Natural killer cell (primary cell): ENCODE measurements at regions not wholly inside any gene's neighbourhood (a gene's known extent, or its start where the extent isn't known, plus 50 kb on each side); places are given as distances from the start of the nearest gene placed in this dataset.

Experiments
- ATAC-seq, 3 donors: fragments of 150-1000 bp in 2 of 3; fragments of 200-7000 bp in 1 of 3; cut with Tn5 transposase; 1 replicate in 1 of 3; 2 replicates in 2 of 3; pipeline ENCODE4 v1.10.0; 2021; ENCODE audit warnings: mild to moderate bottlenecking in 2 of 3, moderate library complexity in 2 of 3
- DNase-seq, 2 donors: peaks; one replicate each; pipeline versions ENCODE4 v3.0.0 to v3.0.0-alpha.2; 2013 to 2021; ENCODE audit warnings: mixed read lengths in 1 of 2
- H3K27ac ChIP-seq: one replicate; pipeline ENCODE4 v1.5.1; 2013; ENCODE audit warnings: mild to moderate bottlenecking, low read length
- H3K27me3 ChIP-seq: one replicate; pipeline ENCODE4 v1.6.1; 2013; ENCODE audit warnings: low read length; ENCODE audit not compliant: control insufficient read depth, insufficient read depth
- H3K36me3 ChIP-seq: one replicate; pipeline ENCODE4 v1.6.1; 2013; ENCODE audit warnings: low read length; ENCODE audit not compliant: control insufficient read depth, insufficient read depth
- H3K4me1 ChIP-seq: one replicate; pipeline ENCODE4 v1.6.1; 2013; ENCODE audit warnings: low read length; ENCODE audit not compliant: control insufficient read depth, insufficient read depth
- H3K4me3 ChIP-seq: one replicate; pipeline ENCODE4 v1.5.1; 2013; ENCODE audit warnings: low read length
- H3K9me3 ChIP-seq: one replicate; pipeline ENCODE4 v1.6.1; 2013; ENCODE audit warnings: low read length; ENCODE audit not compliant: control insufficient read depth, insufficient read depth
- H3K27ac Mint-ChIP-seq, 2 donors: one replicate each; pipeline ENCODE4 v1.8.0; 2022; ENCODE audit warnings: mild to moderate bottlenecking in 2 of 2, mixed read lengths in 2 of 2, moderate library complexity in 1 of 2
- H3K27me3 Mint-ChIP-seq, 2 donors: one replicate each; pipeline ENCODE4 v1.8.0; 2022; ENCODE audit warnings: low read depth in 2 of 2, mixed read lengths in 2 of 2
- H3K36me3 Mint-ChIP-seq: one replicate; pipeline ENCODE4 v1.8.0; 2022; ENCODE audit warnings: mixed read lengths
- H3K4me1 Mint-ChIP-seq, 2 donors: one replicate each; pipeline ENCODE4 v1.8.0; 2022; ENCODE audit warnings: mixed read lengths in 2 of 2
- H3K4me3 Mint-ChIP-seq: one replicate; pipeline ENCODE4 v1.8.0; 2022; ENCODE audit warnings: mild to moderate bottlenecking, moderate library complexity, mixed read lengths
- H3K9me3 Mint-ChIP-seq, 2 donors: one replicate each; pipeline ENCODE4 v1.8.0; 2022; ENCODE audit warnings: mixed read lengths in 2 of 2
- CTCF ChIP-seq: fragments of 200-600 bp; IDR thresholded peaks from one replicate; pipeline ENCODE4 v1.8.0; 2022; ENCODE audit warnings: antibody characterized with exemption
- WGBS: methylation state at CpG from one replicate; pipeline ENCODE4 v1.1.7; 2013; ENCODE audit warnings: missing lambda C conversion rate; ENCODE audit not compliant: insufficient coverage; 5-methylcytosine and 5-hydroxymethylcytosine counted together
- intact Hi-C: fragments of 100-400 bp; cut with micrococcal nuclease; formaldehyde crosslinking; loops from one replicate; pipeline ENCODE4 v1.14.2; 2022

GRCh38 chr10:90464329-90464728, 393.5 kb downstream of the HTR7 start:
- peaks cover 0 to 9% of the 10 kb centered on the region in 2 donors for H3K9me3 Mint-ChIP-seq
- H3K27ac Mint-ChIP-seq, result no peak overlapping the region
- intact Hi-C loops, result no loop called here
- Histone ChIP-seq H3K27ac (no peak overlapping the region), H3K36me3 (no peaks in the 10 kb centered on the region), H3K4me1 (no peaks in the 10 kb centered on the region), H3K4me3 (no peak overlapping the region), H3K9me3 (no peaks in the 10 kb centered on the region), H3K27me3 (no peaks in the 10 kb centered on the region)
- no peaks in the 10 kb centered on the region for H3K27me3 Mint-ChIP-seq
- no peak for ATAC-seq
- H3K4me1 Mint-ChIP-seq, result no peaks in the 10 kb centered on the region
- no peaks in the 10 kb centered on the region for H3K36me3 Mint-ChIP-seq
- H3K4me3 Mint-ChIP-seq, result no peak overlapping the region
- 88% methylated on average over 1 of the region's 1 CpG for WGBS
- no peak for DNase-seq
- no peak for TF ChIP-seq CTCF

- DNase-seq, result no peak
- ATAC-seq, result no peak
- 90% methylated on average over 1 of the region's 1 CpG for WGBS
- no peak for TF ChIP-seq CTCF
- Histone ChIP-seq H3K36me3 (no peaks in the 10 kb centered on the region), H3K9me3 (no peaks in the 10 kb centered on the region), H3K27ac (no peak overlapping the region), H3K27me3 (no peaks in the 10 kb centered on the region), H3K4me3 (no peak overlapping the region), H3K4me1 (no peaks in the 10 kb centered on the region)
- Mint-ChIP-seq H3K4me1 (no peaks in the 10 kb centered on the region), H3K4me3 (no peak overlapping the region), H3K27ac (no peak overlapping the region), H3K36me3 (no peaks in the 10 kb centered on the region), H3K27me3 (no peaks in the 10 kb centered on the region), H3K9me3 (peaks cover 7 to 9% of the 10 kb centered on the region in 2 donors)
- intact Hi-C loops, result no loop called here
These were observed 386.9 kb downstream of the HTR7 start for GRCh38 chr10:90470966-90471365.

GRCh38 chr10:90480466-90480865, 377.4 kb downstream of the HTR7 start:
- Histone ChIP-seq H3K27me3 (no peaks in the 10 kb centered on the region), H3K9me3 (peaks cover 7% of the 10 kb centered on the region), H3K36me3 (no peaks in the 10 kb centered on the region), H3K27ac (no peak overlapping the region), H3K4me3 (no peak overlapping the region), H3K4me1 (no peaks in the 10 kb centered on the region)
- Mint-ChIP-seq H3K4me3 (no peak overlapping the region), H3K36me3 (no peaks in the 10 kb centered on the region), H3K27me3 (no peaks in the 10 kb centered on the region), H3K27ac (no peak overlapping the region), H3K9me3 (peaks cover 10 to 15% of the 10 kb centered on the region in 2 donors), H3K4me1 (no peaks in the 10 kb centered on the region)
- intact Hi-C loops, result no loop called here
- ATAC-seq, result no peak
- TF ChIP-seq CTCF, result no peak
- DNase-seq, result no peak

- Mint-ChIP-seq H3K27ac (no peak overlapping the region), H3K4me3 (no peak overlapping the region), H3K9me3 (peaks cover 10 to 15% of the 10 kb centered on the region in 2 donors), H3K4me1 (no peaks in the 10 kb centered on the region), H3K27me3 (no peaks in the 10 kb centered on the region), H3K36me3 (no peaks in the 10 kb centered on the region)
- Histone ChIP-seq H3K4me3 (no peak overlapping the region), H3K27me3 (no peaks in the 10 kb centered on the region), H3K4me1 (no peaks in the 10 kb centered on the region), H3K27ac (no peak overlapping the region), H3K36me3 (no peaks in the 10 kb centered on the region), H3K9me3 (peaks cover 7% of the 10 kb centered on the region)
- WGBS, result 52% methylated on average over 2 of the region's 4 CpGs
- no peak for TF ChIP-seq CTCF
- intact Hi-C loops, result no loop called here
- ATAC-seq (no peak), DNase-seq (no peak)
These were observed 376.4 kb downstream of the HTR7 start for GRCh38 chr10:90481326-90481923.
